Gastroesophageal sphincter (tissue), 3 donors: ENCODE measurements at regions not wholly inside any gene's neighbourhood (a gene's known extent, or its start where the extent isn't known, plus 50 kb on each side); places are given as distances from the start of the nearest gene placed in this dataset.

Experiments
- POLR2AphosphoS5 ChIP-seq: sonication (generic); formaldehyde crosslinking; IDR thresholded peaks from one replicate; pipeline ENCODE4 v1.6.1; 2017; ENCODE audit warnings: antibody characterized with exemption
- TF ChIP-seq, protein P1 (sequence below), 4 experiments: fragments of 200-600 bp in 2 of 4; fragments of 450-650 bp in 2 of 4; sonication (generic) in 1 of 4; IDR thresholded peaks; one replicate each; pipeline ENCODE4 v1.5.1; 2017 to 2019; ENCODE audit warnings: antibody characterized with exemption in 4 of 4, mild to moderate bottlenecking in 2 of 4, moderate library complexity in 2 of 4

DNA sequence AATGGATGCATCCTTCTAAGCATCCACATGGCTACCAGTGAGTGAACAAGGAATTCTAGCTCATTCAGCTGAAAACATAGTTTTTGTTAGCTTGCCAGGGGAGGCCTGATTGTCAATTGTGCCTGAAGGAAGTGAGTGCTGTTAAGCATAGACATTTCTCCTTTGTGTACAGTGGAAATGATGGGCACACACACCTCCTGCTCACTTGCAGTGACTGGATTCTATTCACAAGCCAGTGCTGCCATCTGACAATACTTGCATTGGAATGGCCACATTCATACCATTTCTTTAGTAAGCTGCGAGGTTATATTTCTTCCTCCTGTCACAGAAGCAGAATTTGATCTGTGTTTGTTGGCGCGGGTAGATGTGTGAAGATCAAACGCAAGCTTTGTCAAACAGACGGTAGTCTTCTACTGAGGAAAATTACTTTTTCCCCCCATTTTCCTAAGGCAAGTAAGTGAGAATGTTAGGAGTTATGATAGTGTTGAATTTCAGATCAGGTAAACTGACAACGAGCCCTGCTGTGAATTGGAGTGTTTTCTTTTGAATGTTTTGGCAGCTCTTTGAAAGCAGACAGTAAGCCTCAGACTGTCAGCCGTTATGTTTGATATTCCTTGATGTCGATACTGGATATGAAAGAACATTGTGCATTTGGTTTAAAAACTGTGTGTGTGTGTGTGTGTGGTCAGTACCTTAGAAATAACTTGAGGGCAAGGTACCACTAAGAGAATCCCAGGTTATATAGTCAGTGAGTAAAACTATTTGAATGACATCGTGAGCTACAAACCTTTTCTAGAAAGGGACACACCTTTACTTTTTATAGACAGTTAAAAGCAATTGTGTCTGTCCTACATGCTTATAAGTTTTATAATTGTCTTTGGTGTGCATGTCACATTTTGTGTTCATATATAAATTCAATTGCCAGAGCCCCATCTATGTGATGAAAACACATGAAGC lies 84.2 kb upstream of the BMP2 start:
- TF ChIP-seq, protein P1, sequence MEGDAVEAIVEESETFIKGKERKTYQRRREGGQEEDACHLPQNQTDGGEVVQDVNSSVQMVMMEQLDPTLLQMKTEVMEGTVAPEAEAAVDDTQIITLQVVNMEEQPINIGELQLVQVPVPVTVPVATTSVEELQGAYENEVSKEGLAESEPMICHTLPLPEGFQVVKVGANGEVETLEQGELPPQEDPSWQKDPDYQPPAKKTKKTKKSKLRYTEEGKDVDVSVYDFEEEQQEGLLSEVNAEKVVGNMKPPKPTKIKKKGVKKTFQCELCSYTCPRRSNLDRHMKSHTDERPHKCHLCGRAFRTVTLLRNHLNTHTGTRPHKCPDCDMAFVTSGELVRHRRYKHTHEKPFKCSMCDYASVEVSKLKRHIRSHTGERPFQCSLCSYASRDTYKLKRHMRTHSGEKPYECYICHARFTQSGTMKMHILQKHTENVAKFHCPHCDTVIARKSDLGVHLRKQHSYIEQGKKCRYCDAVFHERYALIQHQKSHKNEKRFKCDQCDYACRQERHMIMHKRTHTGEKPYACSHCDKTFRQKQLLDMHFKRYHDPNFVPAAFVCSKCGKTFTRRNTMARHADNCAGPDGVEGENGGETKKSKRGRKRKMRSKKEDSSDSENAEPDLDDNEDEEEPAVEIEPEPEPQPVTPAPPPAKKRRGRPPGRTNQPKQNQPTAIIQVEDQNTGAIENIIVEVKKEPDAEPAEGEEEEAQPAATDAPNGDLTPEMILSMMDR (IDR thresholded peaks at IDR 0.05) = no peak
- TF ChIP-seq POLR2AphosphoS5 = no peak
